HCT116 (cell line): ENCODE measurements at regions not wholly inside any gene's neighbourhood (a gene's known extent, or its start where the extent isn't known, plus 50 kb on each side); places are given as distances from the start of the nearest gene placed in this dataset.
A peak's percentile ranks its signal among the peaks of the same experiment; 100 is the strongest.

Source experiments
- ATAC-seq: fragments of 200-7000 bp; cut with Tn5 transposase; 2 replicates; pipeline ENCODE4 v1.9.1; 2020; ENCODE audit warnings: mild to moderate bottlenecking, moderate library complexity
- BruUV-seq: library from RNA; stranded (reverse); fragments of 400-500 nt; replicated peaks from 2 replicates; lab custom pipeline; 2021; lab: Mats Ljungman, UMichigan
- CTCF ChIA-PET: fragments of 300-600 bp; sonication (Branson Sonifier 250); formaldehyde crosslinking; loops from one replicate; lab custom pipeline; 2021; ENCODE audit warnings: antibody characterized with exemption; lab: Charles Lee
- POLR2A ChIA-PET: fragments of 300-600, 350-600 bp; sonication (Branson Sonifier 250); formaldehyde crosslinking; loops from one replicate; lab custom pipeline; 2021; ENCODE audit warnings: antibody characterized with exemption; lab: Charles Lee
- RAD21 ChIA-PET, 2 experiments: fragments of 300-600 bp; sonication (Branson Sonifier 250); formaldehyde crosslinking; loops; one replicate each; lab custom pipeline; 2023; ENCODE audit warnings: low total read pairs in 2 of 2; ENCODE audit not compliant: uncharacterized antibody in 2 of 2, unreplicated experiment in 2 of 2, low non-redundant PET in 1 of 2; lab: Charles Lee
- DNase-seq: peaks from one replicate; pipeline ENCODE4 v3.0.0-alpha.2; 2010; ENCODE audit warnings: low read depth, low spot score
- H2AFZ ChIP-seq: fragments of 200-600 bp; shearing (Covaris generic), sonication (generic); 2 replicates; pipeline ENCODE4 v1.6.1; 2017; ENCODE audit warnings: low read depth, mixed run types, mixed read lengths, antibody characterized with exemption, low read length; ENCODE audit not compliant: poor library complexity, severe bottlenecking
- H3K27ac ChIP-seq: 2 replicates; pipeline ENCODE4 v1.5.1; 2012; ENCODE audit warnings: low read depth, low read length
- H3K27me3 ChIP-seq: fragments of 200-600 bp; sonication (generic); 2 replicates; pipeline ENCODE4 v1.6.1; 2016; ENCODE audit warnings: mixed run types, low read length, mixed read lengths; ENCODE audit not compliant: insufficient read depth
- H3K36me3 ChIP-seq, 2 experiments: fragments of 200-500 bp in 1 of 2; fragments of 200-600 bp in 1 of 2; sonication (Bioruptor generic) in 1 of 2; sonication (generic) in 1 of 2; 2 replicates each; pipeline versions ENCODE4 v1.5.1 to v1.6.1; 2014 to 2016; ENCODE audit warnings: low read length in 2 of 2, inconsistent platforms in 1 of 2, mixed read lengths in 1 of 2, mixed run types in 1 of 2; ENCODE audit not compliant: insufficient read depth in 2 of 2, control insufficient read depth in 1 of 2
- H3K4me1 ChIP-seq, 2 experiments: fragments of 200-600 bp in 1 of 2; sonication (generic) in 1 of 2; 2 replicates each; pipeline versions ENCODE4 v1.5.1 to v1.6.1; 2012 to 2017; ENCODE audit warnings: low read length in 2 of 2, inconsistent platforms in 1 of 2, mild to moderate bottlenecking in 1 of 2, mixed read lengths in 1 of 2, mixed run types in 1 of 2, moderate library complexity in 1 of 2; ENCODE audit not compliant: insufficient read depth in 2 of 2, control insufficient read depth in 1 of 2
- H3K4me2 ChIP-seq: fragments of 200-600 bp; sonication (generic); 2 replicates; pipeline ENCODE4 v1.6.1; 2017; ENCODE audit warnings: mixed run types, low read length, mixed read lengths
- H3K4me3 ChIP-seq, 2 experiments: fragments of 200-600 bp in 1 of 2; sonication (generic) in 1 of 2; replicated peaks in 1 of 2; 2 replicates each; pipeline ENCODE4 v1.5.1; 2011 to 2016; ENCODE audit warnings: low read length in 2 of 2, control low read depth in 1 of 2, low read depth in 1 of 2, mild to moderate bottlenecking in 1 of 2, mixed read lengths in 1 of 2, mixed run types in 1 of 2
- H3K79me2 ChIP-seq: fragments of 200-600 bp; sonication (generic); 2 replicates; pipeline ENCODE4 v1.6.1; 2017; ENCODE audit warnings: mild to moderate bottlenecking, mixed run types, low read length, moderate library complexity, mixed read lengths; ENCODE audit not compliant: insufficient read depth
- H3K9ac ChIP-seq: fragments of 200-600 bp; sonication (generic); 2 replicates; pipeline ENCODE4 v1.6.1; 2016; ENCODE audit warnings: low read length, mixed read lengths
- H3K9me2 ChIP-seq: fragments of 200-600 bp; sonication (generic), shearing (Covaris generic); 2 replicates; pipeline ENCODE4 v1.6.1; 2017; ENCODE audit warnings: mixed run types, mild to moderate bottlenecking, moderate library complexity; ENCODE audit not compliant: insufficient read depth
- H3K9me3 ChIP-seq, 2 experiments: fragments of 200-500 bp in 1 of 2; fragments of 200-600 bp in 1 of 2; sonication (Bioruptor generic) in 1 of 2; sonication (generic) in 1 of 2; 2 replicates each; pipeline ENCODE4 v1.6.1; 2014 to 2017; ENCODE audit warnings: low read length in 2 of 2, mixed read lengths in 2 of 2, inconsistent platforms in 1 of 2, low read depth in 1 of 2, mild to moderate bottlenecking in 1 of 2, mixed run types in 1 of 2, moderate library complexity in 1 of 2; ENCODE audit not compliant: control insufficient read depth in 1 of 2, insufficient read depth in 1 of 2
- H4K20me1 ChIP-seq: fragments of 200-600 bp; sonication (generic), shearing (Covaris generic); 2 replicates; pipeline ENCODE4 v1.6.1; 2017; ENCODE audit warnings: mixed run types, mild to moderate bottlenecking, moderate library complexity; ENCODE audit not compliant: insufficient read depth
- ATF3 ChIP-seq: IDR thresholded peaks from 2 replicates; pipeline ENCODE4 v1.6.1; 2012
- CBX3 ChIP-seq: IDR thresholded peaks from 2 replicates; pipeline ENCODE4 v1.6.1; 2012; ENCODE audit warnings: low read depth
- CEBPB ChIP-seq: IDR thresholded peaks from 2 replicates; pipeline ENCODE4 v1.6.1; 2012; ENCODE audit warnings: low read depth
- EGR1 ChIP-seq: IDR thresholded peaks from 2 replicates; pipeline ENCODE4 v1.6.1; 2012; ENCODE audit warnings: low read depth
- EZH2 ChIP-seq: fragments of 200-600 bp; sonication (generic); IDR thresholded peaks from 2 replicates; pipeline ENCODE4 v1.6.1; 2017; ENCODE audit warnings: antibody characterized with exemption, mixed run types
- JUND ChIP-seq: IDR thresholded peaks from 2 replicates; pipeline ENCODE4 v1.6.1; 2012
- POLR2A ChIP-seq: IDR thresholded peaks from 2 replicates; pipeline ENCODE4 v1.7.0; 2011; ENCODE audit warnings: borderline replicate concordance; ENCODE audit not compliant: insufficient read depth, insufficient read length; ENCODE audit errors: extremely low read depth
- POLR2AphosphoS5 ChIP-seq: IDR thresholded peaks from 2 replicates; pipeline ENCODE4 v1.6.1; 2011; ENCODE audit warnings: mild to moderate bottlenecking, low read depth, low read length, moderate library complexity
- SRF ChIP-seq: IDR thresholded peaks from 2 replicates; pipeline ENCODE4 v1.6.1; 2012; ENCODE audit warnings: low read depth
- ZBTB33 ChIP-seq: IDR thresholded peaks from 2 replicates; pipeline ENCODE4 v1.6.1; 2011; ENCODE audit warnings: mild to moderate bottlenecking, low read length, moderate library complexity; ENCODE audit not compliant: insufficient replicate concordance; ENCODE audit errors: extremely low read depth
- ZFX ChIP-seq: fragments of 450-650 bp; IDR thresholded peaks from 2 replicates; pipeline ENCODE4 v1.6.1; 2017
- intact Hi-C: fragments of 100-400 bp; cut with micrococcal nuclease; formaldehyde crosslinking; loops from 2 replicates; pipeline ENCODE4 v1.10.0; 2022
- TF ChIP-seq, protein P1 (sequence below), 3 experiments: fragments of 200-600 bp in 1 of 3; sonication (generic) in 1 of 3; IDR thresholded peaks in 2 of 3; conservative IDR thresholded peaks in 1 of 3; 2 replicates each; pipeline ENCODE4 v1.5.1; 2012 to 2017; ENCODE audit warnings: low read depth in 2 of 3, low read length in 2 of 3, antibody characterized with exemption in 1 of 3, borderline replicate concordance in 1 of 3, control low read depth in 1 of 3, mild to moderate bottlenecking in 1 of 3, mixed read lengths in 1 of 3, mixed run types in 1 of 3, moderate library complexity in 1 of 3; ENCODE audit not compliant: insufficient read depth in 1 of 3

DNA sequence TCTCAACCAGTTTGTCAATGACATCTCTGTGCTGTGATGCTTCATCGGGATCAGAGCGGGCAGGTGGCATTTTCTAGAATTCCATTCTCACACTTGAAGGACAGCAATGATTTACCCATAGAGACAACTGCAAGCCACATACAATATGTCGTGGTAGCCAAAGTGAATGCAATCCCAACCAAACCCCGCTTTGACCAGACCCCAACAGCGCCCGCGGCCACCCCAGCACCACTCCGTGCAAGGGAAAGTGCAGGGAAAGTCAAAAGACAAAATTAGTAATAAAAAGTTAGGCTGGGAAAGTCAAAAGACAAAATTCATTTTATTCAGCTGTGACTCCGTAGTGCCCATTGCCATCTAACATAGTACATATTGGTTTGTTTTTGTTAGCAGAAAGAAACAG is 88.8 kb upstream of the EYA2 start:
- ChIA-PET CTCF (no interaction called here), POLR2A (no interaction called here), RAD21 (no interaction called here)
- Histone ChIP-seq H3K27me3 (peaks cover 37% of the 10 kb centered on the region), H4K20me1 (no peaks in the 10 kb centered on the region), H3K9ac (no peak overlapping the region), H3K36me3 (no peaks in the 10 kb centered on the region), H3K9me3 (no peaks in the 10 kb centered on the region), H3K4me2 (no peak overlapping the region), H3K27ac (no peak overlapping the region), H3K4me3 (no peak overlapping the region), H3K9me2 (no peaks in the 10 kb centered on the region), H2AFZ (no peak overlapping the region), H3K79me2 (no peaks in the 10 kb centered on the region), H3K4me1 (no peaks in the 10 kb centered on the region)
- intact Hi-C loops, result no loop called here
- ATAC-seq, result no peak
- no peak for DNase-seq
- no TSS peak for BruUV-seq
- TF ChIP-seq JUND (no peak), ZBTB33 (no peak), SRF (no peak), EGR1 (no peak), ZFX (no peak), CEBPB (no peak), POLR2A (no peak)
- TF ChIP-seq, all 23 proteins: peak for 0

GRCh38 chr20:46807998-46808397 is 86.6 kb upstream of the EYA2 start:
- H3K4me3 ChIP-seq, result no peak overlapping the region
- BruUV-seq, result no TSS peak
- ATAC-seq (no peak), DNase-seq (no peak)
- H3K27ac ChIP-seq, result no peak overlapping the region
- TF ChIP-seq POLR2AphosphoS5, result no peak
- 0 out of 2 replicates have a peak, but pooled peaks have one; percentile 11 for TF ChIP-seq ZFX
- TF ChIP-seq, protein P1, sequence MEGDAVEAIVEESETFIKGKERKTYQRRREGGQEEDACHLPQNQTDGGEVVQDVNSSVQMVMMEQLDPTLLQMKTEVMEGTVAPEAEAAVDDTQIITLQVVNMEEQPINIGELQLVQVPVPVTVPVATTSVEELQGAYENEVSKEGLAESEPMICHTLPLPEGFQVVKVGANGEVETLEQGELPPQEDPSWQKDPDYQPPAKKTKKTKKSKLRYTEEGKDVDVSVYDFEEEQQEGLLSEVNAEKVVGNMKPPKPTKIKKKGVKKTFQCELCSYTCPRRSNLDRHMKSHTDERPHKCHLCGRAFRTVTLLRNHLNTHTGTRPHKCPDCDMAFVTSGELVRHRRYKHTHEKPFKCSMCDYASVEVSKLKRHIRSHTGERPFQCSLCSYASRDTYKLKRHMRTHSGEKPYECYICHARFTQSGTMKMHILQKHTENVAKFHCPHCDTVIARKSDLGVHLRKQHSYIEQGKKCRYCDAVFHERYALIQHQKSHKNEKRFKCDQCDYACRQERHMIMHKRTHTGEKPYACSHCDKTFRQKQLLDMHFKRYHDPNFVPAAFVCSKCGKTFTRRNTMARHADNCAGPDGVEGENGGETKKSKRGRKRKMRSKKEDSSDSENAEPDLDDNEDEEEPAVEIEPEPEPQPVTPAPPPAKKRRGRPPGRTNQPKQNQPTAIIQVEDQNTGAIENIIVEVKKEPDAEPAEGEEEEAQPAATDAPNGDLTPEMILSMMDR (IDR thresholded peaks at IDR 0.05 in 2 of 3, conservative IDR thresholded peaks at IDR 0.05 in 1 of 3; ENCODE audit: borderline replicate concordance in 1 of 3, insufficient read depth in 1 of 3, low read depth in 2 of 3, low read length in 2 of 3), result no peak
- no peak for TF ChIP-seq ATF3
- no peak for TF ChIP-seq EZH2
- no peak for TF ChIP-seq CBX3
- H4K20me1 ChIP-seq, result no peaks in the 10 kb centered on the region
- no peak overlapping the region for H2AFZ ChIP-seq
- RAD21 ChIA-PET, result no interaction called here
- H3K79me2 ChIP-seq, result no peaks in the 10 kb centered on the region
- no peaks in the 10 kb centered on the region for H3K9me2 ChIP-seq
- no peak overlapping the region for H3K9ac ChIP-seq
- H3K9me3 ChIP-seq, result no peaks in the 10 kb centered on the region
- H3K27me3 ChIP-seq, result peaks cover 16% of the 10 kb centered on the region
- CTCF ChIA-PET, result no interaction called here
- intact Hi-C loops, result no loop called here
- POLR2A ChIA-PET, result no interaction called here
- no peak overlapping the region for H3K4me2 ChIP-seq
- no peaks in the 10 kb centered on the region for H3K36me3 ChIP-seq
- H3K4me1 ChIP-seq, result no peaks in the 10 kb centered on the region
